Mucosa of descending colon (tissue), 3 donors: ENCODE measurements at regions not wholly inside any gene's neighbourhood (a gene's known extent, or its start where the extent isn't known, plus 50 kb on each side); places are given as distances from the start of the nearest gene placed in this dataset.

ENCODE experiments used
- ATAC-seq: fragments of 200-7000 bp; cut with Tn5 transposase; one replicate; pipeline ENCODE4 v1.9.1; 2020; ENCODE audit warnings: mild to moderate bottlenecking, moderate library complexity
- DNase-seq, 3 donors: peaks; one replicate each; pipeline ENCODE4 v3.0.0-alpha.2; 2020
- H3K36me3 ChIP-seq: fragments of 200-600 bp; one replicate; pipeline ENCODE4 v1.8.0; 2021; ENCODE audit warnings: low read depth, mild to moderate bottlenecking
- H3K4me1 ChIP-seq: fragments of 200-600 bp; one replicate; pipeline ENCODE4 v1.8.0; 2021; ENCODE audit warnings: low read depth, mild to moderate bottlenecking
- H3K4me3 ChIP-seq: fragments of 200-600 bp; one replicate; pipeline ENCODE4 v1.8.0; 2021; ENCODE audit warnings: mild to moderate bottlenecking
- H3K9me3 ChIP-seq: fragments of 200-600 bp; one replicate; pipeline ENCODE4 v1.8.0; 2021; ENCODE audit warnings: mild to moderate bottlenecking
- CTCF ChIP-seq: fragments of 200-600 bp; IDR thresholded peaks from one replicate; pipeline ENCODE4 v1.8.0; 2022; ENCODE audit warnings: antibody characterized with exemption, mild to moderate bottlenecking
- intact Hi-C, 2 donors: fragments of 100-400 bp; cut with DNase I in 1 of 2; cut with micrococcal nuclease in 1 of 2; formaldehyde crosslinking; loops; one replicate each; pipeline versions ENCODE4 v1.11.0 to v1.11.1; 2022; cut with DNase I, micrococcal nuclease
- donor health status: DM: no; HTN: no; CAD: no; lungs with moderate emphysema.
- donor health status: DM: no; HTN: no; CAD: no.
- donor health status: DM: no; HTN: yes; CAD: no.

- ATAC-seq (no peak), DNase-seq (no peak)
- intact Hi-C loops, result no loop called here
- Histone ChIP-seq H3K4me3 (no peak overlapping the region), H3K36me3 (no peaks in the 10 kb centered on the region), H3K9me3 (no peaks in the 10 kb centered on the region), H3K4me1 (no peaks in the 10 kb centered on the region)
- no peak for TF ChIP-seq CTCF
These were observed 447.4 kb downstream of the BRD1 start for GRCh38 chr22:49380095-49380827.

- TF ChIP-seq CTCF, result no peak
- H3K4me3 ChIP-seq, result no peak overlapping the region
- no peaks in the 10 kb centered on the region for H3K4me1 ChIP-seq
- no peak for DNase-seq
- intact Hi-C loops, result no loop called here
- H3K9me3 ChIP-seq, result no peaks in the 10 kb centered on the region
- no peaks in the 10 kb centered on the region for H3K36me3 ChIP-seq
- ATAC-seq, result no peak
These were observed 450.4 kb downstream of the BRD1 start for GRCh38 chr22:49377306-49377705.

- no peaks in the 10 kb centered on the region for H3K9me3 ChIP-seq
- no peak for TF ChIP-seq CTCF
- DNase-seq (no peak), ATAC-seq (no peak)
- no peaks in the 10 kb centered on the region for H3K36me3 ChIP-seq
- no peak overlapping the region for H3K4me3 ChIP-seq
- H3K4me1 ChIP-seq, result no peaks in the 10 kb centered on the region
- intact Hi-C loops, result no loop called here
These were observed 453.9 kb downstream of the BRD1 start for GRCh38 chr22:49373801-49374226.

- no peak for TF ChIP-seq CTCF
- Histone ChIP-seq H3K9me3 (no peaks in the 10 kb centered on the region), H3K36me3 (no peaks in the 10 kb centered on the region), H3K4me3 (no peak overlapping the region), H3K4me1 (no peaks in the 10 kb centered on the region)
- ATAC-seq (no peak), DNase-seq (no peak)
- intact Hi-C loops, result no loop called here
These were observed 454.4 kb downstream of the BRD1 start for GRCh38 chr22:49373289-49373666.

GRCh38 chr22:49372530-49373288 is 455.0 kb downstream of the BRD1 start:
- Histone ChIP-seq H3K36me3 (no peaks in the 10 kb centered on the region), H3K4me1 (no peaks in the 10 kb centered on the region), H3K9me3 (no peaks in the 10 kb centered on the region), H3K4me3 (no peak overlapping the region)
- intact Hi-C loops, result no loop called here
- DNase-seq (peak in 1 of 3 donors; percentile 15), ATAC-seq (no peak)
- no peak for TF ChIP-seq CTCF
